MM.1S (cell line): ENCODE measurements at regions not wholly inside any gene's neighbourhood (a gene's known extent, or its start where the extent isn't known, plus 50 kb on each side); places are given as distances from the start of the nearest gene placed in this dataset.

Experiments used
- EZH2 ChIP-seq: fragments of 300-600 bp; sonication (generic); optimal IDR thresholded peaks from 2 replicates; pipeline ENCODE3; 2017; ENCODE audit warnings: low read depth, mild to moderate bottlenecking, antibody characterized with exemption, low read length, mixed read lengths
- TF ChIP-seq, protein P1 (sequence below): fragments of 300-600 bp; sonication (generic); IDR thresholded peaks from 2 replicates; pipeline ENCODE4 v1.5.1; 2016; ENCODE audit warnings: antibody characterized with exemption, low read length, mixed read lengths

DNA sequence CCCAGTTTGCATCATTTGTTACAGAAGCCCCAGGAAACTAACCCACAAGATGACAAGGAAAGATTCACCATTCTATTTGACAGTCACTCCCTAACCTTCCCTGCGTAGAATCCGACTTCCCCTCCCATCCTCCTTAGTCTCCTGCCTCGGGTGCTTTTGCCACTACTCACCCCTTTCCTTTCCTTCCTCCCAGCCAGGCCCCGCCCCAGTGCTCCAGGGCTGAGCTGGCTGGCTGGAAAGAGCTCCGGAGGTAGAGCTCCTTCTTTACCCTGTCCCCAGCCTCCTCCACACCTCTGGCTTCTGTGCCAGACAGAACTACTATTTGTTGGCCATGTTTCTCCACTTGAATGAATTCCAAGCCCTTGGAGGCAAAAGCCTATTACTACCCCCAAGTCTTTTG, 317.6 kb upstream of the NCKAP5 start:
- TF ChIP-seq EZH2 = no peak
- TF ChIP-seq, protein P1, sequence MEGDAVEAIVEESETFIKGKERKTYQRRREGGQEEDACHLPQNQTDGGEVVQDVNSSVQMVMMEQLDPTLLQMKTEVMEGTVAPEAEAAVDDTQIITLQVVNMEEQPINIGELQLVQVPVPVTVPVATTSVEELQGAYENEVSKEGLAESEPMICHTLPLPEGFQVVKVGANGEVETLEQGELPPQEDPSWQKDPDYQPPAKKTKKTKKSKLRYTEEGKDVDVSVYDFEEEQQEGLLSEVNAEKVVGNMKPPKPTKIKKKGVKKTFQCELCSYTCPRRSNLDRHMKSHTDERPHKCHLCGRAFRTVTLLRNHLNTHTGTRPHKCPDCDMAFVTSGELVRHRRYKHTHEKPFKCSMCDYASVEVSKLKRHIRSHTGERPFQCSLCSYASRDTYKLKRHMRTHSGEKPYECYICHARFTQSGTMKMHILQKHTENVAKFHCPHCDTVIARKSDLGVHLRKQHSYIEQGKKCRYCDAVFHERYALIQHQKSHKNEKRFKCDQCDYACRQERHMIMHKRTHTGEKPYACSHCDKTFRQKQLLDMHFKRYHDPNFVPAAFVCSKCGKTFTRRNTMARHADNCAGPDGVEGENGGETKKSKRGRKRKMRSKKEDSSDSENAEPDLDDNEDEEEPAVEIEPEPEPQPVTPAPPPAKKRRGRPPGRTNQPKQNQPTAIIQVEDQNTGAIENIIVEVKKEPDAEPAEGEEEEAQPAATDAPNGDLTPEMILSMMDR = no peak
